ENCODE measurements at regions not wholly inside any gene's neighbourhood (a gene's known extent, or its start where the extent isn't known, plus 50 kb on each side); places are given as distances from the start of the nearest gene placed in this dataset.

- TF ChIP-seq POLR2AphosphoS5 (IDR thresholded peaks at IDR 0.05; ENCODE audit: borderline replicate concordance, low read depth, low read length) (no peak), EZH2 (IDR thresholded peaks at IDR 0.05) (no peak), FOXP2 (optimal IDR thresholded peaks at IDR 0.05; ENCODE audit: control extremely low read depth, extremely low read length, insufficient read depth) (no peak)
- H3K9me3 ChIP-seq (ENCODE audit: low read depth, low read length), result no peaks in the 10 kb centered on the region
- no peak overlapping the region for H3K9ac ChIP-seq (ENCODE audit: insufficient read length)
- no peak for DNase-seq (ENCODE audit: low read depth, low spot score)
- no peak overlapping the region for H3K27ac ChIP-seq
- H3K4me3 ChIP-seq, result no peak overlapping the region
- no peaks in the 10 kb centered on the region for H3K36me3 ChIP-seq (ENCODE audit: insufficient read depth, low read length)
Measured at GRCh38 chr1:80427881-80428280, 1372.9 kb upstream of the ADGRL2 start.

GRCh38 chr1:80424249-80424648 is 1376.5 kb upstream of the ADGRL2 start:
- TF ChIP-seq POLR2AphosphoS5 (IDR thresholded peaks at IDR 0.05; ENCODE audit: borderline replicate concordance, low read depth, low read length) (no peak), FOXP2 (optimal IDR thresholded peaks at IDR 0.05; ENCODE audit: control extremely low read depth, extremely low read length, insufficient read depth) (no peak), EZH2 (IDR thresholded peaks at IDR 0.05) (no peak)
- H3K27ac ChIP-seq, result no peak overlapping the region

GRCh38 chr1:80418134-80418533 is 1382.6 kb upstream of the ADGRL2 start:
- DNase-seq (ENCODE audit: low read depth, low spot score), result no peak
- Histone ChIP-seq H3K36me3 (ENCODE audit: insufficient read depth, low read length) (no peaks in the 10 kb centered on the region), H3K9me3 (ENCODE audit: low read depth, low read length) (no peaks in the 10 kb centered on the region), H3K4me3 (no peak overlapping the region), H3K9ac (ENCODE audit: insufficient read length) (no peak overlapping the region), H3K27ac (no peak overlapping the region)
- TF ChIP-seq FOXP2 (optimal IDR thresholded peaks at IDR 0.05; ENCODE audit: control extremely low read depth, extremely low read length, insufficient read depth) (no peak), EZH2 (IDR thresholded peaks at IDR 0.05) (no peak), POLR2AphosphoS5 (IDR thresholded peaks at IDR 0.05; ENCODE audit: borderline replicate concordance, low read depth, low read length) (no peak)

More at GRCh38 chr1:80424249-80424648, 1376.5 kb upstream of the ADGRL2 start:
- Histone ChIP-seq H3K36me3 (ENCODE audit: insufficient read depth, low read length) (no peaks in the 10 kb centered on the region), H3K9ac (ENCODE audit: insufficient read length) (no peak overlapping the region), H3K9me3 (ENCODE audit: low read depth, low read length) (no peaks in the 10 kb centered on the region), H3K4me3 (no peak overlapping the region)
- DNase-seq (ENCODE audit: low read depth, low spot score), result no peak

DNA sequence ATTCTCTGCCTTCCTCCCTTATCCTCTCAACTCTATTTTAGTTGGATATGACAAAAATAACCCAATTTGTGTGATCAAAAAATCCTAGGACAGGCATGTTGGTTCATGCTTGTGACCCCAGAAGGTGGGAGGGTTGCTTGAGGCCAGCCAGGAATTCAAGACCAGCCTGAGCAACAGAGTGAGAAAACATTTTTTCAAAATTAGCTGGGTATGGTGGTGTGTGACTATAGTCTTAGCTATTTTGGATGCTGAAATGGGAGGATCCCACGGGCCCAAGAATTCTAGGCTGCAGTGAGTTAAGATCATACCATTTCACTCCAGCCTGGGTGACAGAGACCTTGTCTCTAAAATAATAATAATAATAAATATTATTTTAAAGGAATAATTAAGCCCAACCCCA is 1383.1 kb upstream of the ADGRL2 start:
- Histone ChIP-seq H3K36me3 (ENCODE audit: insufficient read depth, low read length) (no peaks in the 10 kb centered on the region), H3K27ac (no peak overlapping the region), H3K4me3 (no peak overlapping the region), H3K9ac (ENCODE audit: insufficient read length) (no peak overlapping the region), H3K9me3 (ENCODE audit: low read depth, low read length) (no peaks in the 10 kb centered on the region)
- TF ChIP-seq EZH2 (IDR thresholded peaks at IDR 0.05), result no peak
- TF ChIP-seq POLR2AphosphoS5 (IDR thresholded peaks at IDR 0.05; ENCODE audit: borderline replicate concordance, low read depth, low read length), result no peak
- TF ChIP-seq FOXP2 (optimal IDR thresholded peaks at IDR 0.05; ENCODE audit: control extremely low read depth, extremely low read length, insufficient read depth), result no peak
- no peak for DNase-seq (ENCODE audit: low read depth, low spot score)

- TF ChIP-seq FOXP2 (optimal IDR thresholded peaks at IDR 0.05; ENCODE audit: control extremely low read depth, extremely low read length, insufficient read depth) (no peak), EZH2 (IDR thresholded peaks at IDR 0.05) (no peak), POLR2AphosphoS5 (IDR thresholded peaks at IDR 0.05; ENCODE audit: borderline replicate concordance, low read depth, low read length) (no peak)
- no peaks in the 10 kb centered on the region for H3K36me3 ChIP-seq (ENCODE audit: insufficient read depth, low read length)
Measured at GRCh38 chr1:80413969-80414368, 1386.8 kb upstream of the ADGRL2 start.

DNA sequence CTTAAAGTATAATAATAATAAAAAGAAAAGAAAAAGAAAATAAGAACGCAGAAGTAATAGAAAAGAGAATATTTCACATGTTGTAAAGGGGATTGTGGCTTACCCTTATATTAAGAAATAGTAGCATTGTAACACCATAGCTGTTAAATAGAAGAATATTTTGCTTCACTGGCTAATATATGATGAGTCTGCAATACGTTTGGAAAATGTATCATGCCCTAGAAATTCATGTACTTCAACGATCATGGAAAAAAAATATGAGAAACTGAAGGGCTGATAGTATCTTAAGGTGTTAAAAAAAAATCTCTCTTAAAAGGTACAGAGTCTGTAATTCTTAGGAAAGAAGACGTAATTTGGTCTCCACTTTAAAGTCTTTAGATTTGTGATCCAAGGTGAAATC is 1390.5 kb upstream of the ADGRL2 start:
- no peak overlapping the region for H3K27ac ChIP-seq
- no peak for DNase-seq (ENCODE audit: low read depth, low spot score)
- H3K9ac ChIP-seq (ENCODE audit: insufficient read length), result no peak overlapping the region
- TF ChIP-seq POLR2AphosphoS5 (IDR thresholded peaks at IDR 0.05; ENCODE audit: borderline replicate concordance, low read depth, low read length) (no peak), EZH2 (IDR thresholded peaks at IDR 0.05) (no peak), FOXP2 (optimal IDR thresholded peaks at IDR 0.05; ENCODE audit: control extremely low read depth, extremely low read length, insufficient read depth) (no peak)
- no peaks in the 10 kb centered on the region for H3K9me3 ChIP-seq (ENCODE audit: low read depth, low read length)
- no peak overlapping the region for H3K4me3 ChIP-seq
- H3K36me3 ChIP-seq (ENCODE audit: insufficient read depth, low read length), result no peaks in the 10 kb centered on the region

More at GRCh38 chr1:80413969-80414368, 1386.8 kb upstream of the ADGRL2 start:
- Histone ChIP-seq H3K9ac (ENCODE audit: insufficient read length) (no peak overlapping the region), H3K9me3 (ENCODE audit: low read depth, low read length) (no peaks in the 10 kb centered on the region), H3K27ac (no peak overlapping the region), H3K4me3 (no peak overlapping the region)
- no peak for DNase-seq (ENCODE audit: low read depth, low spot score)

- no peak overlapping the region for H3K27ac ChIP-seq
- no peak overlapping the region for H3K9ac ChIP-seq (ENCODE audit: insufficient read length)
- no peaks in the 10 kb centered on the region for H3K36me3 ChIP-seq (ENCODE audit: insufficient read depth, low read length)
- H3K4me3 ChIP-seq, result no peak overlapping the region
- TF ChIP-seq POLR2AphosphoS5 (IDR thresholded peaks at IDR 0.05; ENCODE audit: borderline replicate concordance, low read depth, low read length) (peak; percentile 33; the same call in 1 of the 2 replicates), FOXP2 (optimal IDR thresholded peaks at IDR 0.05; ENCODE audit: control extremely low read depth, extremely low read length, insufficient read depth) (no peak), EZH2 (IDR thresholded peaks at IDR 0.05) (no peak)
- H3K9me3 ChIP-seq (ENCODE audit: low read depth, low read length), result no peaks in the 10 kb centered on the region
- DNase-seq (ENCODE audit: low read depth, low spot score), result peak; percentile 12
Measured at GRCh38 chr1:80403471-80403893, 1397.0 kb upstream of the ADGRL4 start.

DNA sequence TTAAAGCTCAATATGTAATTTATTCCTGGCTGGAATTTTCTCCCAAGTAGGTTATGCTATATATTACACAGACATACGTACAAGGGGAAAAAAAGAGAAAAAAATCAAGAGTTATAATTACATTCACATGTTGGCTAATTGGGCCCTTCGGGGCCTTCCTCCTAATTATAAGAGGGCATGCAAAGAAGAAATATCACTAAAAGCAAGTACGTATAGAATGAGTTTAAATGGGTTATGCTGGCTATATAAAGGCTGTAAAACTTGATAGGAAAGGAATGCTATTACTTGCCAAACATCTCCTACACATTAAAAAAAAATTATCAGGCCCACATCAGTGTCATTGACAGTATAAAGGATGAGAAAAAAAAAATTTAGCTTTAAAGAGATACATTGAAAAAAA is 1396.1 kb upstream of the ADGRL4 start:
- Histone ChIP-seq H3K4me3 (0 out of 2 replicates have a peak overlapping the region, but pooled peaks have one; percentile 19), H3K9ac (ENCODE audit: insufficient read length) (no peak overlapping the region), H3K27ac (no peak overlapping the region), H3K9me3 (ENCODE audit: low read depth, low read length) (no peaks in the 10 kb centered on the region), H3K36me3 (ENCODE audit: insufficient read depth, low read length) (no peaks in the 10 kb centered on the region)
- DNase-seq (ENCODE audit: low read depth, low spot score), result no peak
- no peak; the same call in 1 of the 2 replicates for TF ChIP-seq POLR2AphosphoS5 (IDR thresholded peaks at IDR 0.05; ENCODE audit: borderline replicate concordance, low read depth, low read length)
- TF ChIP-seq EZH2 (IDR thresholded peaks at IDR 0.05), result no peak
- no peak for TF ChIP-seq FOXP2 (optimal IDR thresholded peaks at IDR 0.05; ENCODE audit: control extremely low read depth, extremely low read length, insufficient read depth)

GRCh38 chr1:80401757-80402156 is 1395.2 kb upstream of the ADGRL4 start:
- Histone ChIP-seq H3K27ac (no peak overlapping the region), H3K36me3 (ENCODE audit: insufficient read depth, low read length) (no peaks in the 10 kb centered on the region), H3K9ac (ENCODE audit: insufficient read length) (no peak overlapping the region), H3K9me3 (ENCODE audit: low read depth, low read length) (no peaks in the 10 kb centered on the region), H3K4me3 (no peak overlapping the region)
- no peak for DNase-seq (ENCODE audit: low read depth, low spot score)
- TF ChIP-seq EZH2 (IDR thresholded peaks at IDR 0.05), result no peak
- no peak for TF ChIP-seq POLR2AphosphoS5 (IDR thresholded peaks at IDR 0.05; ENCODE audit: borderline replicate concordance, low read depth, low read length)
- TF ChIP-seq FOXP2 (optimal IDR thresholded peaks at IDR 0.05; ENCODE audit: control extremely low read depth, extremely low read length, insufficient read depth), result no peak

All from SK-N-MC (cell line).